Calu3 (cell line): ENCODE measurements at regions not wholly inside any gene's neighbourhood (a gene's known extent, or its start where the extent isn't known, plus 50 kb on each side); places are given as distances from the start of the nearest gene placed in this dataset.

Experiments used
- BruUV-seq: library from RNA; stranded (reverse); fragments of 400-500 nt; replicated peaks from 2 replicates; lab custom pipeline; 2021; lab: Mats Ljungman, UMichigan
- CTCF ChIA-PET: fragments of 300-600 bp; sonication (Branson Sonifier 250); formaldehyde crosslinking; loops from one replicate; lab custom pipeline; 2022; ENCODE audit warnings: antibody characterized with exemption; lab: Charles Lee
- DNase-seq: peaks from one replicate; pipeline ENCODE4 v3.0.0; 2022
- H3K27ac Mint-ChIP-seq: one replicate; pipeline ENCODE4 v1.8.0; 2022; ENCODE audit warnings: mixed read lengths; ENCODE audit not compliant: unreplicated experiment
- H3K27me3 Mint-ChIP-seq: one replicate; pipeline ENCODE4 v1.8.0; 2022; ENCODE audit warnings: mixed read lengths; ENCODE audit not compliant: unreplicated experiment
- H3K36me3 Mint-ChIP-seq: one replicate; pipeline ENCODE4 v1.8.0; 2022; ENCODE audit warnings: mild to moderate bottlenecking, moderate library complexity, mixed read lengths; ENCODE audit not compliant: insufficient read depth, unreplicated experiment
- H3K4me1 Mint-ChIP-seq: one replicate; pipeline ENCODE4 v1.8.0; 2022; ENCODE audit warnings: mild to moderate bottlenecking, low read depth, mixed read lengths; ENCODE audit not compliant: unreplicated experiment
- H3K4me3 Mint-ChIP-seq: one replicate; pipeline ENCODE4 v1.8.0; 2022; ENCODE audit warnings: mild to moderate bottlenecking, low read depth, moderate library complexity, mixed read lengths; ENCODE audit not compliant: unreplicated experiment
- H3K9me3 Mint-ChIP-seq: one replicate; pipeline ENCODE4 v1.8.0; 2022; ENCODE audit warnings: low read depth, mixed read lengths; ENCODE audit not compliant: unreplicated experiment
- CTCF ChIP-seq: fragments of 200-600 bp; IDR thresholded peaks from one replicate; pipeline ENCODE4 v1.8.0; 2022; ENCODE audit warnings: antibody characterized with exemption; ENCODE audit not compliant: unreplicated experiment
- intact Hi-C: fragments of 100-400 bp; cut with micrococcal nuclease; formaldehyde crosslinking; loops from one replicate; pipeline ENCODE4 v1.10.0; 2022; ENCODE audit not compliant: unreplicated experiment

- Mint-ChIP-seq H3K4me3 (no peak overlapping the region), H3K27me3 (peaks cover 64% of the 10 kb centered on the region), H3K9me3 (no peaks in the 10 kb centered on the region), H3K4me1 (no peaks in the 10 kb centered on the region), H3K36me3 (no peaks in the 10 kb centered on the region), H3K27ac (no peak overlapping the region)
- no peak for DNase-seq
- BruUV-seq, result no TSS peak
- intact Hi-C loops, result no loop called here
- TF ChIP-seq CTCF, result no peak
- CTCF ChIA-PET, result no interaction called here
Measured at GRCh38 chr20:60107621-60108390, 149.6 kb downstream of the CDH26 start.

DNA sequence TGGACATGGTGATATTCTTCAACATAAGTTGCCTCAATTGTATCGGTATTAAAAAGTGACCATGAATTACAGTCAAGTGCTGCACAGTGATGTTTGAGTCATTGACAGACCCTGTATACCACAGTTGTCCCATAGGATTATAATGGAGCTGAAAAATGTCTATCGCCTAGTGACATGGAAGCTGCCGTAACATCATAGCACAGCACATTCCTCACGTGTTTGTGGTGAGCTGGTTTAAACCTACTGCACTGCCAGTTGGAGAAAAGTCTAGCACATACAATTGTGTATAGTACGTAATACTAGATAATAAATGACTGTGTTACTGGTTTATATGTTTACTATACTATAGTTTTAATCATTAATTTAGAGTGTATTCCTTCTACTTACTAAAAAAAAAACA, 150.2 kb downstream of the CDH26 start:
- Mint-ChIP-seq H3K4me3 (no peak overlapping the region), H3K36me3 (no peaks in the 10 kb centered on the region), H3K4me1 (no peaks in the 10 kb centered on the region)

GRCh38 chr20:60113024-60113724, 155.0 kb downstream of the CDH26 start:
- no peak for DNase-seq
- H3K27ac Mint-ChIP-seq, result no peak overlapping the region
- intact Hi-C loops, result no loop called here
- H3K27me3 Mint-ChIP-seq, result peaks cover 52% of the 10 kb centered on the region
- no peaks in the 10 kb centered on the region for H3K4me1 Mint-ChIP-seq
- H3K36me3 Mint-ChIP-seq, result no peaks in the 10 kb centered on the region
- no peak overlapping the region for H3K4me3 Mint-ChIP-seq
- no peak for TF ChIP-seq CTCF
- no TSS peak for BruUV-seq
- CTCF ChIA-PET, result no interaction called here
- no peaks in the 10 kb centered on the region for H3K9me3 Mint-ChIP-seq

More for the DNA sequence above, 150.2 kb downstream of the CDH26 start:
- intact Hi-C loops, result no loop called here
- peaks cover 64% of the 10 kb centered on the region for H3K27me3 Mint-ChIP-seq
- TF ChIP-seq CTCF, result no peak
- DNase-seq, result no peak
- H3K9me3 Mint-ChIP-seq, result no peaks in the 10 kb centered on the region
- BruUV-seq, result no TSS peak
- CTCF ChIA-PET, result no interaction called here
- H3K27ac Mint-ChIP-seq, result no peak overlapping the region

DNA sequence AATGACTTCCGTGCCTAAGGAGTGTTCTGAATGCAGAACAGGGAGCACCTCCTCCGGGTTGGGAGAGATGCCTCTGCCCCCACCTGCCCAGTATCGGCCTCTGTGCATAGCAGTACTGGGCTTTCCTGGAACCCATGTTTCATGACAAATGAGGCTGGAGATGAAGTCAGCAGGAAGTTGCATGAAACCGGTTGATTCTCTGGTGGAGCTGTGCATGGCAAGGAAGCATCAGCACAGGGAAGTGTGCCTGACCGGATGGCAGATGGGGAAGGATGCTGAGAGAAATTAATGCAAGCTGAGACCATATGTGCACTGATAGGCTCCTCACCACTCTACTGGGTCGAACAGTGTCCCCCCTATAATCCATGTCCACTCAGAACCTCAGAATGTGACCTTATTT, 155.5 kb downstream of the CDH26 start:
- no TSS peak for BruUV-seq
- intact Hi-C loops, result no loop called here
- DNase-seq, result no peak
- no peak for TF ChIP-seq CTCF
- no peaks in the 10 kb centered on the region for H3K36me3 Mint-ChIP-seq
- H3K9me3 Mint-ChIP-seq, result no peaks in the 10 kb centered on the region
- peaks cover 57% of the 10 kb centered on the region for H3K27me3 Mint-ChIP-seq
- no peak overlapping the region for H3K4me3 Mint-ChIP-seq
- no peaks in the 10 kb centered on the region for H3K4me1 Mint-ChIP-seq
- CTCF ChIA-PET, result no interaction called here
- H3K27ac Mint-ChIP-seq, result no peak overlapping the region
